Activated CD8-positive, alpha-beta memory T cell treated with anti-CD3 and anti-CD28 coated beads, Interleukin-2, amount 50 U/mL, for 4 hours (primary cell): ENCODE measurements at regions not wholly inside any gene's neighbourhood (a gene's known extent, or its start where the extent isn't known, plus 50 kb on each side); places are given as distances from the start of the nearest gene placed in this dataset.

Source experiments
- DNase-seq: peaks from one replicate; pipeline ENCODE4 v3.0.0-alpha.2; 2020

DNA sequence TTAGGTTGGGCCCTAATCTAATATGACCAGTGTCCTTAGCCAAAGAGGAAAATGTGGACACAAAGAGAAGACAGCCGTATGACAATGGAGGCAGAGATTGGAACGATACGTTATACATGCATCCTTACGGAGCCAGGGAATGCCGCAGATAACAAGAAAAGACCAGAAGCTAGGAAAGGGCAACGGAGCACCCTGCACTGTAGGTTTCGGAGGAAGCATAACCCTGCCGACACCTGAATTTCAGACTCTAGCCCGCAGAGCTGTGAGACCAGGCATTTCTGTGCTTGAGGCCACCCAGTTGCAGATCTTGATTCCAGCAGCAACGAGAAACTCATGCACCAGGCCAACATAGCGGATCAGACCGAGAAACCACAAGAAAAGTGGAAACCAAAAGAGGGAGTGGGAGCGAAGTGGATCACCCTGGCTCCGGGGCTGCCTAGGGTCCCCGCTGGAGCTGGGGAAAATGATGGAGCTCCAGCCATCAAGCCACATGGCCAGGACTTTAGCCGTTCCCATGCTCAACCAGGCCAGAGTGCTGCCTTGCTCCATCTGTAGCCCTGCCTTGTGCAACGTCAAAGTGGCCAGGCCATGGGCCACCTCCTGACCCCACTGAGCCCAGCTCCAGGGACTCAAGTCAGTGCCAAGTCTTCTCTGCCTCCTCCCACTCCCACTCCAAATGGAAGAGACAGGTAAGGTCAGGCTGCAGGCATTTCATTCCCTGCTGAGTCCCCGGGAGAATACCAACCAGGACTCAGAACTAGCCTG, 51.7 kb upstream of the RPL38 start:
- no peak for DNase-seq

GRCh38 chr17:74152591-74153455, 50.7 kb upstream of the RPL38 start:
- DNase-seq = no peak

- no peak for DNase-seq
Measured at GRCh38 chr17:74153456-74153810, 50.0 kb upstream of the RPL38 start.
